SIG-M5 (cell line): ENCODE measurements at regions not wholly inside any gene's neighbourhood (a gene's known extent, or its start where the extent isn't known, plus 50 kb on each side); places are given as distances from the start of the nearest gene placed in this dataset.
"Not testable (repeated sequence)": the region's sequence is repeated elsewhere in the genome, so short reads cannot be mapped to it uniquely, and the experiment has no call there.

Experiments used
- DNase-seq: peaks from one replicate; lab custom pipeline; 2025; lab: John Stamatoyannopoulos, UW

DNA sequence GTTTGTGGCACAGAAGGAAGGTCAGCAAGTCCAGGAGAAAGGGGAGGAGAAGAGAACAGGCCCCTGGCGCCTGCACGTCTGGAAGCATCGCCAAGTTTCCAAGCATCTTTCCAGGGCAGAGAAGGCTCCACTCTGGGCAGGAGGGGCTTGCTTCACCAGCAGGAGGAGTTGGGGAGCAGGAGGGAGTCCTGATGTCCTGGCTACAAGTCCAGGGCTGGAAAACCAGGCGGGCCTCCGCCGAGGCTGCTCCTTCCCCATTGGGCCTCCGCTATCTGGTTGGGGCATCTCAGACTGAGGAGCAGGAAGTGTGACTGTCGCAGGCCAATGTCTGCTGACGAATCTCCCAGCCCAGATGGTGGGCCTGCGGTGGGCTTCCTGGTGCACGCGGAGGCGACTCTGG, 421.9 kb downstream of the PREX1 start:
- no peak for DNase-seq

DNA sequence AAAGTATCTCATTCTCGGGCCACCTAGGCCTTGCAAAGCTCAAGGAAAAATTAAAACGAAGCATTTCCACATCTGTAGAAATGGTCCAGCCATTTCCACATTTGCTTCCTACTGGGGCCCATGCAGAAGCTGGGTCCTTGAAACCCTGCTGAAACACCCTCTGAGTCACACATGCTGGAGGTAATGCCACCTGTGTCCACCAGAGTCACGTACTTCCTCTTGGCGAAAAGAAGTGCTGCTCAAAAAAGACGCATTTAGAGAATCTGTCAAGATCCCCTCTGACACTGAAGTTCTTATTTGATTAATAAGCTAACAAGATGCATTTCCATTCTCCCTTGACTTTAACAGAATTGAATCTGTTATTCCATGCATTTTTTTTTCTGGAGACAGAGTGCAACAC, 423.2 kb downstream of the PREX1 start:
- DNase-seq: no peak

DNA sequence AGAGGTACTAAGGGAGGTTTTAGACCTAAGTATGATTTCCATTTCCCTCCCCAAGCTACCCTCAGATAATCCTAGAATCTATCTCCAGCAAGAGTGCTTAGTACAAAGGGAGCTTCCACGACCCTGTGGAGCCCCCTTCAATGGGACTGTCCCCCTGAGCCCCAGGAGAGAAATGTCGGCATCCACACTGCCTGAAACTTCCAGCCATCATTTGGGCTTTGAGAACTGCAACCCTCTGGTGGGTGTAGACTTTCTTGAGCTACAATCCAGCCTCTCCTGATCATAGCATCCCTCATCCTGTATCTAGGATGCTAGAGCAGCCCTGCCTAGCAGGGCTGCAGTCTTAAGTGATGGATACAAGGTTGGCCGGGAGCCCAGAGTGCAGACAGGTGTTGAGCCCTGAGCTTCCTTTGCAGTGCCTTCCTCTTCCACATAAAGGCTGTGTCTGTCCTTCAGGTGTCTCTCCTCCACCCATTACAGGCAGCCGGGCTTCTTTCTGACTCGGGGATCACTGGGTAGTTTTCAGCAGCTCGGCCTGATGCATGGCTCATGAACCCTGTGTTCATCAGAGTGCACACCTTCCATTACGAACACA, 424.5 kb downstream of the PREX1 start:
- no peak for DNase-seq

DNA sequence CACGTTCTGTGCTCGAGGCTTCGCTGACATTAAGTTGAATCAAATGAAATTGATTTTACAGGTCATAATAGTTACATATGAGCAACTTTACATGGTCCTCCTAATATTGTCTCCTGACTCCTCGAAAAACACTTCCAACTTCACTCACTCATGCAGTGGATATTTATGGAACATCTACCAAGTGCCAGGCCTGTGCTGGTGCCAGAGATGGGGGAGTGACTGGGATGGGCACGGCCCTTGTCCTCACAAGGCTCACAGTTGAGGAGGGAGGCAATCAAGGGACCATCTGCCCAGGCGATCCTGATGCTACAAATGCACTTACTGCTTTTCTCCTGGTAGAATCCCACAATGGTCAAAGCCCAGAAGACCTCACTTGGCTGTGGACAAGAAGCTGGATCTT, 426.4 kb downstream of the PREX1 start:
- DNase-seq: no peak

DNA sequence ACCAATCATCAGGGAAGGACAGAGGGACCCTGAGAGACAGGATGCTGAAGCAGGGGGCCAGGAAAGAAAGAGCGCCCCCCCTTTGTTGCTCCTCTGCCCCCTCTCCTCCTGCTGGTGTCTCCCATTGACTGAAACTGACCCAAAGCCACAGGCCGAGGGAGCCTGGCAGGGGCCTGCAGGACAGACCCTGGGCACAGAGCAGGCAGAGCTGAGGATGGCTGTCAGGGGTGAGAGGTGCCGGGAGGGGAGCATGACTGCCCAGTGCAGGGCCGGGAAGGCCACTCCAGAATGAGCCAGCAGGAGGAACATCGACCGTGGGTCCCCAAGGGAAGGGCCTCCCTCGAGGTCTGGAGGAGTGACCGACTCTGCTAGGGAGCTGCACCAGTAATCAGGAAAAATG, 427.8 kb downstream of the PREX1 start:
- DNase-seq: no peak

DNA sequence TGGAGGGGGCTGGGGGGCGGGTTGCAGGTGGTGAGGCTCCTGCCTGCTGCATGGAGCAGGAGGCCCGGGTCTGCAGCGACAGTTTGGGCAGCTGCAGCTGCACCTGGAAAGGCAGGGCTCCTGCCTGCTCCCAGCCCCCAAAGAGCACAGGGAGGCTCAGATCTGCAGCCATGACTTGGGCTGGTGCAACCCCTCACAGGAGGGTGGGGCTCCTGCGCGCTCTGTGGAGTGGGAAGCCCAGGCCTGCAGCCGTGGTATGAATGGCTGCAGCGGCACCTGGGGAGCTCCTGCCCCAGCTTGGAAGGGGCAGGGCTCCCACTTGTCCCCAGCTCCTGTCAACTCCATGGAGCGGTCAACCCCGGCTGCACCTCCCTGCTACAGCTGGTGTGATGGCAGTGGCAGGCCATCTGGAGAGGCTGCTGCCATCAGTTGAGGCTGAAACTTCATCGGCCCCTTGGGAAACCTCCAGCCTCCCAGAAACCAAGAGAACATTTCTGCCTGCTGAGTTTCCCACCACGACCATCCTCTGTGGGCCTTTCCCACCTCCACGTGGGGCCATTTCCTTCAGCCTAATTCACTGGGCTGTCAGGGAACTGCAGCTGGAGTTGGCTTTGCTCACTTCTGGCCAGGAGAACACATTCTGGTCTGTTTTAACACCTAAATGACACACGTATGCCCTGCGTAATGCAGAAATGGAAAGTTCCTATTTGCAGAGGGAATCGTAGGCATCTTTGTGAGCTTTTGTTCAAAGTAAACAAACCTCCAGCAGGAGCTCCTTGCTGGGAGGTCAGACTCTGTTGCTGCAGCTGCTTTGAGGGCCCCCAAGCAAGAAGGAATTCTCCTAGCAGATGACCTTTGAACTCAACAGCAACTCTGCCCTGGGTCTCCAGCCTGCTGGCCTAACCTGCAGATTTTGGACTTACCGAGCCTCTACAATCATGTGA, 429.0 kb downstream of the PREX1 start:
- DNase-seq: no peak

DNA sequence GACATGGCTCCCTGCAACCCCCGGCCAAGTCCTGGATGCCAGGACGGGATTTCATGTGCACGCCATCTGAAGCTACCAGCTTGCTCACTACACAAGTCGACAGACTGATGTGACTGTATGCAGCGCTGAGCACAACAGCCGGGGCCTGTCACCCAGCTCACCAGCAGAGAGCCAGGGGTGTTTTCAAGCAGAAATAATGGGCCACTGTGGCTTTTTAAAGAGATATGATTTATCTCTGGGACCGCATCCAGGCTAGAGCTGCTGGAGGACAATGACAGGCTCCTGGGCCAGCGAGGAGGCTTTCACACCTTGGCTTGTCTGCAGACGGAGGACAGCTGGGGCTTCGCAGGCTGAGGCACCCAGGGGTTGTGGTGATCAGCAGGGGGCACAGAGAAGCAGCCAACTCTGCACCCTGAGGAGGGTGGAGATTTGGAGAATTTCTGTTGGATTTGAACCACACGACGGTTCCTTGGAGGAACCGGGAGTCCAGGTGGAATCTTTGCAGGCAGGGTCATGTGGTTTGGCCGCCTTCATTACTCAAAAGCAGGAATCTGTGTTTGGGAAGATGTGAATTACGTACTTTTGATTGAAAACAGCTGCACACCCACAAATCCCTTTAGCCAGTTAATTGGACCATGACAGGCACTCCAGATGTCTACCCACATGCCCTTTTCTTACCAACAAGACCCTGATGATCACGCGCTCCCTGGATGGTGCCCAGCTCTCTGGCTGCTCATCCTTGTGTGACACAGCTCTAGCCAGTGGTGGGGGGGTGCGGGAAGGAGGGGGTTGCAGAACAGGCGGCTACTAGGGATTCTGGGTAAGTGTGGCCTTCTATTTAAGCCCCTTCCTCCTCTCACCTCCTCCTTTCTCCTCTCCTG, 430.6 kb downstream of the PREX1 start:
- DNase-seq: not testable (repeated sequence)

DNA sequence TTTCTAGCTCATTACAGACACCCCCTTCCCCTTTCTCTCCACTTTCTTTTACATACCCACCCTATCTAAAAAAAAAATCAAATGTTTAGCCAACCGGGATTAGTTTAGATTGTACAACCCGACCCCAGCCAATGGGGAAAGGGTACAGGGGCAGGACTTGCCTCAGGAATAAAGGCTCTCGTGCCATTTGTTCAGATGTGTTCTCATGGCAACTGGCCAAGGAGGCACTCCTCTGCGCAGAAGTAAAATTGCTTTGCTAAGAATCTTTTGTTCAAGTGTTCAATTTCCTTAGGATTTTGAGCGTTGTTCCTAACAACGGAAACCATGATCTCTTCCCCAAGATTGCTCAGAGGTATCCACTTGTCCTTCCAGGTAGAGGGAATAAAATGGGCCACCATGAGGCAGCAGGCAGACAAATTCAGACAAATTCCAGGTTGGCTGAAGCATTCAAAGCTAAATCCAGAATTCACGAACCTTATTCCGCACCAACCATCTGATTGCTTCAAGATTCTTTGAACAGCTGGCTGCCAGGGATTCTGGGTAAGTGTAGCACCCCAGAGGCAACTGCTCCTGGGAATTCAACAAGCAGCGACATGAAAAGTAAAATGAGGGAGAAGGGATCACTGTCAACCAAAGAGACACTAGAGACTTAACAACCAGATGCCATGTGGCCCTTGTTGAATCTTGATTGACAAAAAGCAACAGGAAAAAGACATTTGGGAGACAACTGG, 431.8 kb downstream of the PREX1 start:
- DNase-seq: no peak

DNA sequence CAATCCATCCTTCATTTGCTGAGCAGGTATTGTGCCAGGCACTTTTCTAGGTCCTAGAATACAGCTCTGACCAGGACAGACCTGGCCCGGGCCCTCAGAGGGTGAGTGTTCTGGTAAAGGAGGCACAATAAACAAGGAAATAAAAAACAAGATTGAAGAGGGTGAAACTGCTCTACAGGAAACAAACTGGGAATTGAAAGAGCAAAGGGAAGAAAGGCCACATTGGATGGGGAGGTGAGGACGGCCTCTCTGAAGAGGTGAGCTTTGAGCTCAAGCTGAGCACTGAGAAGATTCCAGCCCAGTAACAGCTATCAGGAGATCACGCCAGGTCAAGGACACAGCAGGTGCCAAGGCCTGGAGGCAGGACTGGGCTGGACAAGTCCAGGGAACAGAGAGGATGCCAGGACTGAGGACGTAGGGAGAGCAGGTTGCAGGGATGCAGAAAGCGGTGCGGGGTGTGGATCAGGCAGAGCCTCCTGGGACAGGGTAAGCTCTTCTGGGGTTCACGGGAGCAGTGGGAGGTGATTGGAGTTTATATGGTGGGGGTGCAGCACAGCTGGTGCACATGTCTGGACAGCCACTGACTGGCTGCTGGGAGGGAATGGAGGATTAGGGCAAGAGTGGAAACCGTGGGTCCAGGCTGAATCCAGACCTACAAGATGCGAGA, 433.3 kb downstream of the PREX1 start:
- no peak for DNase-seq

DNA sequence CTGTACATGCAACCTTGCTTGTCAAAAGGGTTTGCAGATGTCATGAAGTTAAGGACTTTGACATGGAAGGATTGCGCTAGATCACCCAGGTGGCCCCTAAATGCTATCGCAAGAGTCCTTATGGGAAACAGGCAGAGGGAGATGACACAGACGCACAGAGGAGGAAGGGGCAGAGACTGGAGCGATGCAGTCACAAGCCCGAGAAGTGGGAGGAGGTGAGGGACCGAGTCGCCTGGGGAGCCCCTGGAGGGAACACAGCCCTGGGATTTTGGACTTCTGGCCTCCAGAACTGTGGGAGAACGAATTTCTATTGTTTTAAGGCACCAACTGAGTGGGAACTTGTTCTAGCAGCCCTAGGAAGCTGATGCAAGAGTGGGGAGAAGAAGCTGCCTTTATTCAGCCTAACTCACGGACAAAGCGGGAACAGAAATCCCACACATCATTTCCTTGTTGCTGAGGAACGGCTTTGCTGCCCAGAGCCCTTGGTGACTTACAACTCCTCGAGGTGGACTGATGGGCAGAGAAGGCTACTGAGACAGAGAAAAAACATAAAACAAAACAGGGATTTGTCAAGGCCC, 434.0 kb downstream of the PREX1 start:
- DNase-seq: no peak

DNA sequence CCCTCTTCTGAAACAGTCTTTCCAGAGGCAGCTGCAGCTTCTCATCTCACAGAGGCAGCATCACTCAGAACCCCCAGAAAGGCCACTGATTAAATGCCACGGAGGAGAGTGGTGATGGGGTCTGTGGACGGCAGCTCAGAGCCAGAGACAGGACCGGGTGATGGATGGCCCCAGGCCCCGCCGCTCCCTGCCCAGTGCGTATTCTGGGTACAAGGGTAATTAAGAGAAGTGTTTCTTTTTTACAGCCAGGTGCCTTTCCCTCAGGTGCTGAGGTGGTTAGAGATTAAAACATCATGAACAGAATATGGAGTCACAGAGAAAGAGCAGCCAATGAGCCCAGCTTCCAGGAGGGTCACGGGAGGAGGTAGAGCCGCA, 434.5 kb downstream of the PREX1 start:
- no peak for DNase-seq

DNA sequence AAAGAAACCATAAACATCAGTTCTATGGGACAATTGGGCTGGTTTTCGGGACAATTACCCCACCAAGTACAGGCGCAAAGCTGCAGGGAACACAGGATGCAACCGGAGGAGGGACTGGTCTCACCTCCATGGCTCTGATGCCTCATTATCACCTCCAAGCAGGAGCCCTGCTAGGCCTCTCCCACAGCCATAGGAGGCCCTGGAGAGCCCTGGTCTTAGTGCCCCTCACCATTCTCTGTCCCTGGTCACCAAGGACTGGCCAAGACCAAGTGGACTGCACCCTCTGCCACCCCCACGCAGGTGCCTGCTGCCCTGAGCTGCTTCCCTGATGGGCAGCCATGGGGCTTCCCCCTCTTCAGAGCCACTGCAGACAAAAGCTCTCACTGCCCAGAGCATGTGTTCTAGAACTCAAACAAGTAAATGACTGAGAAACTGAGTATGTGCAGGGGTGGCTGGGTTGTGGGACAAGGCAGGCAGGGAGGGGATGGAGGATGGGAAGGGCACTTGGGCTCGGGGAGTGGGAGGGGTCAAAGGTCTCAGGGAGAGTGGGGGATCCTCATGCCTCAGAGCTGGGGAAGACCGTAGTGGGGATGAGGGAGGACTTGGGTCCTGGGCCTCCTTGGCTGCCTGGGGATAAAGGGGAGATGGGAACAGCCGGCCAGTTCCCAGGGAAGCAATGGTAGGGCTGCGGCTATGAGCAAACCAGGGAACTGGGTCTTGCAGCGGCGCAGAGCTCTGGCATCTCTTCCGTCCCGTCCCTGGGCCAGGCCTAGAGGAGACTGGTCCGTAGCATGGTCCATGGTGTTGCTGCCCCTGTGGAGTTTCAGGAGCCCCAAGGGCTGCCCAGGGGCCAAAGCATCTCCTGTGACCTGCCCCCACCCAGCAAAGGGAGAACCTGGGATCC, 435.1 kb downstream of the PREX1 start:
- DNase-seq: no peak

DNA sequence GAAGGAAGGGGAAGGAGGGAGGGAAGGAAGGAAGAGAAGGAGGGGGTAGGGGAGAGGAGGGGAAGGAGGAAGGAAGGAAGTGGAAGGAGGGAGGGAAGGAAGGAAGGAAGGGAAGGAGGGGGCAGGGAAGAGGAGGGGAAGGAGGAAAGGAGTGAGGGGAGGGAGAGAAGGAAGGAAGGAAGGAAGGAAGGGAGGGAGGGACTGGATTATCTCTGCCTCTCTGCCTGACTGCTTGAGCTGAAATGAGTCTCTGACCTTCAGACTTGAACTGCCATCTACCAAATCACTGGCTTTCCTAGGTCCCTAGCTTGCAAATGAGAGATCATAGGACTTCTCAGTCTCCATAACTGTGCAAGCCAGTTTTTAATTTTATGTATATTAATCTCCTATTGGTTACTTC, 436.8 kb downstream of the PREX1 start:
- no peak for DNase-seq

DNA sequence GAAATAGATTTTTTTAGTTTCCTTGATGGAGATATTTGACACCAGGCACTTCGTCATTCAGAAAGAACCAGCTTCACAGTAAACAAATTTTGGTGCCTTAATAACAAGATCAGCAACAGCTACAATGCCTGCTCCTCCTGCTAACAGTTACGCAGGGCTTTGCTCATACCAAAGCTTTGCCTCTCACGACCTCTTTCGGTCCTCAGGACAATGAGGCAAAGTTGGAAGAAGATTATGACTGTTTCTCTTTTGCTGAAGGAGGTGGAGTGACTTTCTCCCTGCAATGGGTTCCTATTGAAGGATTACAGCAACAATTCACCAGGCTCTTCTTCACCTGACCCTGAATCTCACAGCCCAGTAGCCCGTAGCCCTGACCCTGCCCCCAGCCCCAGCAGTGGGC, 440.1 kb downstream of the PREX1 start:
- DNase-seq: no peak

DNA sequence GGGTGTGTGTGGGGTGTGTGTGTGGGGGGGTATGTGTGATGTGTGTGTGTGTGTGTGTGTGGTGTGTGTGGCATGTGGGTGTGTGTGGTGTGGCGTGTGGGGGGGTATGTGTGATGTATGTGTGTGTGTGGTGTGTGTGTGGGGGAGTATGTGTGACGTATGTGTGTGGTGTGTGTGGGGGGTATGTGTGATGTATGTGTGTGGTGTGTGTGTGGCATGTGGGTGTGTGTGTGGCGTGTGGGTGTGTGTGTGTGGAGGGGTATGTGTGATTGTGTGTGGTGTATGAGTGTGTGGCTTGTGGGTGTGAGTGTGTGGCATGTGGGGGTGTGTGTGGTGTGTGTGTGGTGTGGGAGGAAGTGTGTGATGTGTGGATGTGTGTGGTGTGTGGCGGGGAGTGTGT, 442.3 kb downstream of the PREX1 start:
- no peak for DNase-seq

DNA sequence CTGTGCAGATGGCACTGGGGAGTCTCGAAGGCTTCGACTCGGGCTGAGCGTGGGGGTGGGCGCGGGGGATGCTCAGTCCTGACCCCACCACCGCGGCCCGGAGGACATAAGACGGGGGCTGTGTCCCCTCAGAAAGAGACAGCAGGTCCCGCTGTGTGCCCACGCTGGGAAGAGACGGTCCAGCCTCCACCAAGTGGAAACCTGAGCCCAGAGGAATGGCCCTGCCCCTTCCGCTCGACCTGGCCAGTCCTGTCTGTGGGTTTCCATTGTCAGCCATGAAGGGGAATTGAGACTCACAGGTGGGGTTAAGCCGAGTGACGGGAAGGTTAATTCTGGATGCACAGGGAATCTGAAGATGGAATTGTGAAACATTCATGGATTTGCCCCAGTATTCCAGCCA, 442.7 kb downstream of the PREX1 start:
- DNase-seq: no peak

DNA sequence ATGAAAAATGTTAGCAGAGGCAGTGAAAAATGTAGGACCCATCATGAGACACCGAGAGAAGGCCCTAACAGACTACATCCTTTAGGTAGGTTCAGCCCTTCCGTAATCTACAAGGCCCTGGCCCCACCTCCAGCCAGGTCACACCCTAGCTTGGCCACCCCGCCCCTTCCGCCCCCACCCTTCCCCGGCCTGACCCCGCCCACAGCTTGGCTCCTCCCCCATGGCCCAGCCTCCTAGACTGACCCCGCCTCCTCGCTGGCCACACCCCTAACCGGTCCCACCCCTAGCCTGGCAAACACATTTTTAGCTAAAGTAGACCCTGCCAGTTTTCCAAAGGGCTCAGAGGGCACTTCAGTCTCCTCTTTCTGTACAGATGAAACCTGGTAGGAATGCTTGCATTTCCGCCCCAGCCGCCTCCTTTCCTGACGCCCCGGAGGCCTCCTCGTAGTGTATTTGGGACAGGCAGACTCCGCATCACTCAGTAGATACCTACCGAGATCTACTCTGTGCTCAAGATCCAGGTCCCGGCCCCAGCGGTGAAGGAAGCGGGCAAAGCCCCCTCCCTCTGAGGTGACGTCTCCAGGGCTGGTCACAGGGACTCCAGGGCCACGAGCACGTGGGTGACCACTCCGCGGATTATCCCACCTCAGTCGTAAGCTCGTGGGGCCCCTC, 443.5 kb downstream of the PREX1 start:
- DNase-seq: no peak

DNA sequence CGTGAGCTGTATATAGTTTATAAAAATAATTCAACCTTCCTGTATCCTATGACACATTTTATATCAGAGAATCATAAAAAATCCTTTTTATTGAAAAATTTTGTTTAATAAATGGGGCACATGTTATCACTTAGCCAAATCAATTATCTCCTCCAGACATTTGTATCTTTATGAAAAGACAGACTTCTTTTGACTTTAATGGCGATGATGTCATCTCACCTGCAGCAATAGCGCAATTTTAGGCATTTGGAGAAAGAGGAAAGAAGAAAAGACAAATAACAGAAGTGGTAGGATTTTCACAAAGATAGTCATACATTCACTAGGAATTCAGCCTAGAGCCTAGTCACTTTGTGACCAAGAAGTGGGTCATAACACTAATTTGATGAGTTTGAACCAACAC, 444.5 kb downstream of the PREX1 start:
- DNase-seq: no peak

DNA sequence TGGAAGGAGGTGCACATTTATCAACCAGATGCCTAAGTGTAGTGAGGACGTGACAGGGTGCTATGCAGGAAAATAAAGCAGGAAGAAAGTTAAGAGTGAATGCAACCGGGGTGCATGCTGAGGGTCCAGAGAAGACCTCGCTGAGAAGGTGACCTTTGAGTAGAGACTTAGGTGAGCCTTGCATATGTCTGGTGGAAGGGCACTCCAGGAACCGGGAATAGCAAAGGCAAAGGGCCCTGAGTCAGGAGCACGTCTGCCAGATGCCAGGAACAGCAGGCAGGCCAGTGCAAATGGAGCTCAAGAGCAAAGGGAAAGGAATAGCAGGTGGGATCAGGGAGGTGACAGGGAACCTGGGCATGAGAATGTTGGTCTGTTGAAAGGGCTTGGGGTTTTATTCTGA, 445.5 kb downstream of the PREX1 start:
- no peak for DNase-seq
